ENCODE measurements at regions not wholly inside any gene's neighbourhood (a gene's known extent, or its start where the extent isn't known, plus 50 kb on each side); places are given as distances from the start of the nearest gene placed in this dataset.

GRCh38 chr13:71962126-71962525, 95.1 kb upstream of the DACH1 start:
- Histone ChIP-seq H3K4me3 (ENCODE audit: low read depth, low read length) (no peak overlapping the region), H2AFZ (ENCODE audit: low read length, unreplicated experiment) (no peak overlapping the region), H3K27me3 (ENCODE audit: insufficient read depth, low read length) (no peaks in the 10 kb centered on the region), H3K4me1 (ENCODE audit: control insufficient read depth, insufficient read depth, low read length, unreplicated experiment) (no peaks in the 10 kb centered on the region), H3K27ac (ENCODE audit: low read depth, low read length) (no peak overlapping the region), H3K36me3 (ENCODE audit: insufficient read depth, low read length) (no peaks in the 10 kb centered on the region), H3K79me2 (ENCODE audit: control insufficient read depth, insufficient read depth, low read length, unreplicated experiment) (no peaks in the 10 kb centered on the region)

- no peak overlapping the region for H2AFZ ChIP-seq (ENCODE audit: low read length, unreplicated experiment)
- no peaks in the 10 kb centered on the region for H3K27me3 ChIP-seq (ENCODE audit: insufficient read depth, low read length)
- no peak overlapping the region for H3K27ac ChIP-seq (ENCODE audit: low read depth, low read length)
- no peaks in the 10 kb centered on the region for H3K79me2 ChIP-seq (ENCODE audit: control insufficient read depth, insufficient read depth, low read length, unreplicated experiment)
- H3K4me3 ChIP-seq (ENCODE audit: low read depth, low read length): no peak overlapping the region
- H3K4me1 ChIP-seq (ENCODE audit: control insufficient read depth, insufficient read depth, low read length, unreplicated experiment): no peaks in the 10 kb centered on the region
- H3K36me3 ChIP-seq (ENCODE audit: insufficient read depth, low read length): no peaks in the 10 kb centered on the region
These were observed 82.4 kb upstream of the DACH1 start for GRCh38 chr13:71949441-71949840.

GRCh38 chr13:71939186-71939585, 72.2 kb upstream of the DACH1 start:
- H2AFZ ChIP-seq (ENCODE audit: low read length, unreplicated experiment): no peak overlapping the region
- no peaks in the 10 kb centered on the region for H3K36me3 ChIP-seq (ENCODE audit: insufficient read depth, low read length)
- no peaks in the 10 kb centered on the region for H3K4me1 ChIP-seq (ENCODE audit: control insufficient read depth, insufficient read depth, low read length, unreplicated experiment)
- no peak overlapping the region for H3K27ac ChIP-seq (ENCODE audit: low read depth, low read length)
- no peaks in the 10 kb centered on the region for H3K79me2 ChIP-seq (ENCODE audit: control insufficient read depth, insufficient read depth, low read length, unreplicated experiment)
- H3K27me3 ChIP-seq (ENCODE audit: insufficient read depth, low read length): no peaks in the 10 kb centered on the region
- H3K4me3 ChIP-seq (ENCODE audit: low read depth, low read length): no peak overlapping the region

GRCh38 chr13:71935166-71935840, 68.3 kb upstream of the DACH1 start:
- Histone ChIP-seq H3K27me3 (ENCODE audit: insufficient read depth, low read length) (no peaks in the 10 kb centered on the region), H2AFZ (ENCODE audit: low read length, unreplicated experiment) (no peak overlapping the region), H3K4me3 (ENCODE audit: low read depth, low read length) (no peak overlapping the region), H3K27ac (ENCODE audit: low read depth, low read length) (no peak overlapping the region), H3K79me2 (ENCODE audit: control insufficient read depth, insufficient read depth, low read length, unreplicated experiment) (no peaks in the 10 kb centered on the region), H3K36me3 (ENCODE audit: insufficient read depth, low read length) (no peaks in the 10 kb centered on the region), H3K4me1 (ENCODE audit: control insufficient read depth, insufficient read depth, low read length, unreplicated experiment) (no peaks in the 10 kb centered on the region)

GRCh38 chr13:71924931-71925330, 57.9 kb upstream of the DACH1 start:
- no peak overlapping the region for H2AFZ ChIP-seq (ENCODE audit: low read length, unreplicated experiment)
- no peaks in the 10 kb centered on the region for H3K79me2 ChIP-seq (ENCODE audit: control insufficient read depth, insufficient read depth, low read length, unreplicated experiment)
- H3K27me3 ChIP-seq (ENCODE audit: insufficient read depth, low read length): no peaks in the 10 kb centered on the region
- H3K36me3 ChIP-seq (ENCODE audit: insufficient read depth, low read length): no peaks in the 10 kb centered on the region
- no peak overlapping the region for H3K4me3 ChIP-seq (ENCODE audit: low read depth, low read length)
- no peaks in the 10 kb centered on the region for H3K4me1 ChIP-seq (ENCODE audit: control insufficient read depth, insufficient read depth, low read length, unreplicated experiment)
- H3K27ac ChIP-seq (ENCODE audit: low read depth, low read length): no peak overlapping the region

GRCh38 chr13:71922194-71922593, 55.2 kb upstream of the DACH1 start:
- H3K4me1 ChIP-seq (ENCODE audit: control insufficient read depth, insufficient read depth, low read length, unreplicated experiment): no peaks in the 10 kb centered on the region
- H3K27ac ChIP-seq (ENCODE audit: low read depth, low read length): no peak overlapping the region
- no peaks in the 10 kb centered on the region for H3K36me3 ChIP-seq (ENCODE audit: insufficient read depth, low read length)
- no peaks in the 10 kb centered on the region for H3K27me3 ChIP-seq (ENCODE audit: insufficient read depth, low read length)
- no peak overlapping the region for H2AFZ ChIP-seq (ENCODE audit: low read length, unreplicated experiment)
- H3K4me3 ChIP-seq (ENCODE audit: low read depth, low read length): no peak overlapping the region
- no peaks in the 10 kb centered on the region for H3K79me2 ChIP-seq (ENCODE audit: control insufficient read depth, insufficient read depth, low read length, unreplicated experiment)

Data from ACC112 (cell line).